Stimulated activated CD8-positive, alpha-beta memory T cell treated with anti-CD3 and anti-CD28 coated beads, Interleukin-12 subunit alpha, Interleukin-12 subunit beta, amount 100 ng/mL, for 24 hours (primary cell): ENCODE measurements at regions not wholly inside any gene's neighbourhood (a gene's known extent, or its start where the extent isn't known, plus 50 kb on each side); places are given as distances from the start of the nearest gene placed in this dataset.

Experiments
- DNase-seq: peaks from one replicate; pipeline ENCODE4 v3.0.0-alpha.2; 2020; ENCODE audit errors: extremely low read depth

DNA sequence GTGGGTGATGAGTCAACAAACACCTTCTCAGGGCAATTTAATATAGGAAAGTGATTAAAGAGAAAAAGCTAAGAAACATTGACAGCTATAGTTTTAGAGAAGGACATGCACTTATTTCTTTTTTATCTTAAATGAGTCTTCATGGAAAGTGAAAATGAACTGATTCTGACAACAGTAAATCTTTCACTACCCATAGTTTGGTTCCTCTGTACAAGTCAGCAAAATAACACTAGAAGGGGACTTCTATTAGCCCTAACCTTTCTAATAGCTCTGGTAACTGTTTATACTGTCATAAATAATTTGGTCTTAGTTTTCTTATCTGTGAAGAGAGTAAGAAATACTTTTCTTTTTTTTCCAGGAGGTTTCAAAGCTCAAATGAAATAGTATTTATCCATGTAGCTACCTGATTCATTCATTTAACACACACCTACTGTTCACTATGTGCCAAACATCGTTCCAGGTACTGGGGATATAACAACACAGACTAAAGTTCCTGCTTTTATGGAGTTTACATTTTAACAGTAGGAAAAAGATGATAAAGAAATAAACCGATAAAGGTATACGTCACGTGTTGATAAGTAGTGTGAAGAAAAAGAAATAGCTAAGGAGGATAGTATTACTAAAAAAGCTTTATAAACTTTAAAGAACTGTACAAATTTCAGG is 148.2 kb downstream of the PCSK1 start:
- DNase-seq = no peak

DNA sequence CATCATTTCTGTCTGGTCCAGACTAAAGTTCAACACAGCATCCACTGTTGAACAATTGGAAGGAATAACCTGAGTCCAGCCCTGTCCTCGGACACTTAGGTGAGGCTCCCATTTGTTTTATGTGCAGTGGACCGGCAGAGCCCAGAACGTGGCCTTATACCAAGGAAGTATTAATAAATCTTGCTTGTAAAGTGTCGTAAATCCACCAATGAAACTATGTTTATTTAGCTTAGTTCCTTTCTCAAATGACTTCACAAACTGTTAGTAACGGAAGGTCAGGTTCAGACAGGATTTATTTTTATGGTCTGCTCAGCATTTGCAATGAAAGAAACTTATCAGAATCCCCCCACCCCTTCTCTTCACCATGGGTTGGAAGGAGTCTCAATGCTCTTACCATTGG is 149.5 kb downstream of the PCSK1 start:
- no peak for DNase-seq

DNA sequence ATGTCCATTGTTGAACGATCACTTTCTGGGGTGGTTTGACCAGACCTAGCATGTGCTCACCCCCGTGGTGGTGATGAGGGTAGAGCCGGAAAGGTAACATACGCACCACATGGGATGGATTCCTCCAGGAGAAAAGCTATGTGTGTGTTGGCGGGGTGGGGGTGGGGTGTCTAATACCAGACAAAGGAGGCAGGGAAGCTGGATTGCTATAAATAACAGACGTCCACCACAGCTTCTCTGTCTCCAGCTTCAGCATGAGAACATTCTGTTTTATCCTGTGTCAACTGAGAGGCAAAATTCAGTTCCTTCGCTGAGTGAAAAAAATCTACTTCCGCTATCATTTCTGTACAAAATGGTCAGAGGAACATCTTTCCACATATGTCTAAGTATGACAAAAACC is 151.0 kb downstream of the PCSK1 start:
- no peak for DNase-seq

DNA sequence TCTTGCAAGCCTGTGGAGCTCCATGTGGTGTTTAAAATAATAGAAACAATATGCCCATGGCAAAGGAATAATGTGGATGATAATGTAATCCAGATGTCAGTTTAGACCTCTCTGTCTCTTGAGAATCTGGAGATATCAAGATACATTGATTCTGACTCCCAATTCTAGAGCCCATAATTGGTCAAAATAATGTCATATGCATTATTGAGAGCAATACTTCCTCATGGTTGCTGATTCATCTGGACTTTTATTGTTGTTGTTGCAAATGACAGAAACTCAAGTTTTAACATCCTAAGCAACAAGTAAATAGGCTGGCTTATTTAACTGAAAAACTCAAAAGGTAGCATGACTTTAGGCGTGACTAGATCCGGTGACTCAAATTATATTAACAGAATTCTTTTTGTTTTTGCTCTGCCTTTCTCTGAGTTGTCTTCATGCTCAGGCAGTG is 152.1 kb downstream of the PCSK1 start:
- DNase-seq = no peak

DNA sequence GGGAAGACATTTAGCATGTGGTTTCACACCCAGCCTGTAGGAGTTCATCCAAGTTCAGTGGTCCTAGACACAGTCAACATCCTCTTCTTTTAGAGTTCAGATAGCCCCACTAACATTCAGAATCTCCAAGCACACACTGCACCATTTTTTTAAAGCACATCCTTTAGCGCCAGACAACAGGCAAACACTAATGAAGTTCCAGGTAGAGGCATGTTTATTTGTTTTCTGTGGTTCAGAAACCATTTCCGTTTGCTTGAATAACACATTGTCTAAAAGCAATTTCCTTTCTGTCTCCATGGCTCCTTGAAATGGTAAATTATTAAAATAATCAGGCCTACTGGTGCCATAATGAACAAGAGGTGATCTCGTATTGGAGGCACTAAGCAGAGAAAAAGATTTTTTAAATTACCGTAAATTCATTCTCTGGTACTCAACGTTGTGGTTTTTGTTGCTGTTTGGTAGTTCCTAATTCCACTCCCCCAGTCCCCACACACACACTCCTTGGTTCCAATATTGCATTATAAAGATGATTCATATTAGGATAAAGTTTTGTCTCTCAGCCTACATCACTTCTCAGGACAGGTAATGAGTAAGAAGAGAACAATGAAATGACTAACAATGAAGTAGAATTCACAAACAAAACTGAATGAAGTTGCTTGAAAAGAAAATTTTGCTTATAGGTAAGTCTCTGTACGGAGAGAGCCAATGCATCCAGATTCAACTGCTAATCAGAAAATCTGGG is 153.1 kb downstream of the PCSK1 start:
- no peak for DNase-seq

DNA sequence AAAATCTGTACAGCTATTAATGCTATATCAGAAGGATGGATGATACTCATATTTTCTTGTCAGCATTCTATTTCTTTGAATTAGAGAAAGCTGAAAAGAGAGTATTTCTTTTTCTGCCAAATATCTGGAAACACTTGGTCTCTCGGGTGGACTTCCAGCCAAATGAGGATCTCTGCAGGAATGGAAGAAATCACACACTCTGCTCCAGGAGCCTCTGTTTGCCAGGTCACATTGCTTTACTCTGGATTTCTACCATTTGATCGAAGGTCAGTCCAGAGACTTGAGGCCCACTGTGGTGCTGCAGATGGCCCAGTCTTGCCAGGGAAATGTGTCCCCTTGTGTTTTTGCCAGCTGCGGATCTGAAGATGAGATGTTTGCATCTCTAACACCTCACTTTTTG is 154.1 kb downstream of the PCSK1 start:
- no peak for DNase-seq

DNA sequence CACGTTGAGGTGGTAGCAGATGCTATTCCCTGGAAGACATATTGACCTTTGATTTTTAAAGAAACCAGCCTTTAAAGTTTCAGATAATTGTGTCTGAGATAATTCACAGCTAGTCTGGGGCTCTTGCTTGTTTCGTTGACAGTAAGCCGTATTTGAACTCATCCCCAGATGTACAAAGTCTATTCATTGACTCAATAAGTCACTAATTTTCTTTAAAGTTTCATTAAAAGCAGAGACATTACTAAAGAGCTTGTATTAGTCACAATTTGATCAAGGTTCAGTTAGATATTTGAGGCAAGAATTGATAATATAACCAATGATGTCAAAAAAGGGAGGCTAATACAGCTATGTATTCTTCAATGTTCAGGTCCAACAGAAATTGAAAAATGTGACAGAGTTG is 158.0 kb downstream of the PCSK1 start:
- DNase-seq = no peak

DNA sequence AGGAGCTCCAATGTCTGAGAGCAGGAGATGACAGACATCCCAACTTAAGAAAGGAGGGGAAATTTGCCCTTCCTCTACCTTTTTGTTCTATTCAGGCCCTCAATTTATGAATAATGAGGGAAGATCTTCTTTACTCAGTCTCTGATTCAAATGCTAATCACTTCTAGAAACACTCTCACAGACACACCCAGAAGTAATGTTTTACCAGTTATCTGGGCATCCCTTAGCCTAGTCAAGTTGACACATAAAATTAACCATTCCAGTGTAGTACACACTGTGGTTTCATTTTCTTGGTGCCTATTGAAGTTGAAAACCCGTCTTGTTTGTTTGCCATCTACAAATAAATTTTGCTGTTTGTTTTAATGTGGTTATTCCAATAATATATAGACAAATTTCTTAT is 167.6 kb downstream of the PCSK1 start:
- DNase-seq = no peak

DNA sequence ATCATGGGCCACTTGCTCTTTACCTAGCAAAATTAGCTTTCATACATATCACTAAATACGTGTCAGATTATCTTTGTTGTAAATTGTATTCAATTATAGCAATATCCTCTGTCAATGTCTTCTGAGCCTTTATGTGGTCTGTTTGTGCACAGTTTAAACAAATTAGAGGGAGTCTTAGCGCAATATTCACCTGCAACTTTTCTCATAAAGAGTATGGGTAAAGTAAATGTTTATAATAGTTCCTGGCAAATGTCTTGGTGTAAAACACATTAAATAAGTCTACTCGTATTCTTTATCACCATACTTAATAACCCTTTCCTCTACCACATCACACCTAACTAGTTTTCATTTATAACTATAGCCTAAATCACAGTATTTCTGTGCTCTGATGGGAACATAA is 169.0 kb downstream of the PCSK1 start:
- no peak for DNase-seq

DNA sequence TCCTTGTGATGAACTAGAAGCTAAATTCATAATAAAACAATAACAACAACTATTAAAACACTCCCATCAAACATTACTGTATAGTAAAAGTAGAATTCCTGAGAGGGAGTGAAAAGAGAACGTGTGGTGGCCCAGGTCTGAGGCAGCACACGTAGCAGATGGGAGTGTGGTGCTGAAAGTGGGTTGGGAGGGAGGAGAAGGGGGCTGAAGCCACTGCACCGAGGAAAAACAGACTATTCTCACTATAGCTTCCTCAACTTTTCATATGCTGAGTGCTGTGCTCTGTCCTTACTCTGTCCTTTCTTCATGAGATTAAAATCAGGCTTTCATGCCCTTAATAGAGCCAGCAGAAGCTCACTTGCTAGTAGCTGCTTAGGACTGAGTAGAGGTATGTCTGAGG is 170.9 kb downstream of the PCSK1 start:
- DNase-seq = no peak

DNA sequence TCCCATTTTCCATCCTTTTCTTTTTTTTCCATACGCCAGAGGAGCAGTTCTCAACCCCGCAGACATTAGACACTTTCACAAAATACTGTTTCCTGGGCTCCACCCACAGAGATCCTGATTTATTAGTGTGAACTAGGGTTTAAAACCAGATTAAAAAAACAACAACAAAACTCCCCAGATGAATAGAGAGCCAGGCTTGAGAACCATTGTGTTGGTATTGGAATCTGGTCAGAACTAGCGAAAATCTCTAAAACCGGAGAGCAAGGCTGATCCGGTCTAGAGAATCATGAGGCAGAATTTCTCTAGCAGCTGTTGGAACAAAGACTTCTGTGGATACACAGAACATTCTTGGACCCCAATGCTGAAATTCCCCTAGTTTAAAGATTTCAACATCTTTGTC is 173.0 kb downstream of the PCSK1 start:
- DNase-seq = no peak

DNA sequence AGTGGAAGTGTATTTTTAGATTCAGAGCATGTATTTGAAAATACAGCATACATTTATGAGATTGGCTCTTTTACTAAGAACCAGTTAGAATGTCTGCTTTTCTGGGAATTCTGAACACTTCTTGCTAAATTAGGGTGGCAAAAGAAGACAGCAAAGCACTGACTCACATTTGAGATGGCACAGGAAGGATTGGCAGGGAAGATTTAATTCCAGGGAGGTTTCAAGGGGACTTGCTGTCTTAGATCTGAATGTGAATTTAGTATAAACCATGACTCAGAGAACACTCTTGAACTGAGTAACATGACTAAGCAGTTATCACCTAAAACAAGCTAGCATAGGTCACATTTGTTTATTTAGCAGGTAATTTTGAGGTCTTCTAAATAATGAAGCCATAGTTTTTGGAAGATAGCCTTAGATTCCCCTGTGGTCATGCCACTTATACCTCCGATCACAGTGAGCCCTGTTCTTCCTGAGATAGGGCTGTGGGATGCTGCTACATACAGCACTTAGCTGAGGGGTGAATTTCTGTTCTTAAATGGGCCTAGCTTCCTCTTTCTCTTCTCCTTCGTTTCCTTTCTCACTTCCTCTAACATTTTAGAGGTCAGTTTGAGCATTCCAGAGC is 173.8 kb downstream of the PCSK1 start:
- DNase-seq = no peak

DNA sequence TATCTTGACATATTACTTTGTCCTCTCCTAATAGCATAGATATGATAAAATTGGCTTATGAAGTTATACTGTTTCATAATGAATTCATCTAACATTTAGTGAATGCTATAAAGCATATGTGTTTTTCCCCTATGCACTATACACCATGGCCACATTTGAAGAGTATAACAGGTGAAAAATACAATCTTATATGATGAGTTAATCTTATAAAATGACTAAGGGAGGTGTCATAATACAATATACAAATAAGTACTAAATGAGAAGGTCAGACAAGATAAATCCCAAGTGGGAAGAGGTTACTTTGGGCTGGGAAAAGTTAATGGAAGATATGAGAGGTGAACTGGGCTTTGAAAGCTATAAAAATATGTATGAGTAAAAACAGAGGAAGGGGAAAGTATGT is 174.4 kb downstream of the PCSK1 start:
- DNase-seq = no peak

DNA sequence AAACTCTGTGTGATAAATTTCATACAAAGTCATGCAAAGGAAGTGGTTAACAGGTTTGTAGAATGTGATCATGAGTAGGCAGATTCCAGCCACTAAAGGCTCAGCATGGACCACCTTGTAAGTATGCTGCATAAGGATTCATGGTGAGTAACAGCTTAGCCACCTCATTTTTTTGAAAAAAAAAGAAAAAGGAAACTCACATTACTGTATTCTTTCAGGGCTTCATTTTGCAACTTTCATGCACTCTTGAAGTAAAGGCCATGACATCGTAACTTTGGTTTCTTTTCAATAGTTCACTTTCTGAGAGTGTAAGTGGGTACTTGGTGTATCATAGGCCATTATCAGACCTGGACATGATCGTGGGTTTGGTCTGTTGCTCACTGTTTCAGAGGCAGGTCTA is 175.1 kb downstream of the PCSK1 start:
- DNase-seq = no peak

DNA sequence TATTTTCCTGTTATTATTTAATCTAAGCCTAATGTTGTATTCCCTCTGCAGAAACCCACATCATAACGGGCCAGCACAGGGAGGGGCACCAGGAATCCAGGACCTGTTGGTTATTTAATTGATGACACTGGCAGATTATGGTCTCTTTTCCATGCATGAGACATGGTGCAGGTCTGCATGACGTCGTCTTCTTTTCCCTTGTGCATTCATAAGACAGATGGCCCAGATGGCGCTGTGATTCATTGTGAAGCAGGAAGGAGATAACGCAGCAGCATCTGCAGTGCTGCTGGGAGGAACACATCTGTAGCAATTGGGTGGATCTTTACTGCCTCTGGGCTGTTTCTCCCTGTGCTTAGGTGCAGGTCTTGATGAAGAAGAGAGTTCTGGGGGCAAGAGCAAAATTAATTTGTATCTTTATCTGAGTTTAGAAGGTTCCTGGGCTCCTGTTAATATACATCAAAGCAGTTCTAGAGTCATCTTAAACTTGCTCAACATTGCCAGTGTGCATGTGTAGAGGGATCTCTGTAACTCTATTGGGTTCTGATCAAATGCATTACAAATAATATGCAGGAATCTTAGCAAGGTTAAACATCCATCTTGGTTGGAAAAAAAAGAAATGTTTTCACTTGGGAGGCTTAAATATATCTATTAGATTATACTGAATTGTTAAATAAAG is 176.1 kb downstream of the PCSK1 start:
- DNase-seq = no peak

DNA sequence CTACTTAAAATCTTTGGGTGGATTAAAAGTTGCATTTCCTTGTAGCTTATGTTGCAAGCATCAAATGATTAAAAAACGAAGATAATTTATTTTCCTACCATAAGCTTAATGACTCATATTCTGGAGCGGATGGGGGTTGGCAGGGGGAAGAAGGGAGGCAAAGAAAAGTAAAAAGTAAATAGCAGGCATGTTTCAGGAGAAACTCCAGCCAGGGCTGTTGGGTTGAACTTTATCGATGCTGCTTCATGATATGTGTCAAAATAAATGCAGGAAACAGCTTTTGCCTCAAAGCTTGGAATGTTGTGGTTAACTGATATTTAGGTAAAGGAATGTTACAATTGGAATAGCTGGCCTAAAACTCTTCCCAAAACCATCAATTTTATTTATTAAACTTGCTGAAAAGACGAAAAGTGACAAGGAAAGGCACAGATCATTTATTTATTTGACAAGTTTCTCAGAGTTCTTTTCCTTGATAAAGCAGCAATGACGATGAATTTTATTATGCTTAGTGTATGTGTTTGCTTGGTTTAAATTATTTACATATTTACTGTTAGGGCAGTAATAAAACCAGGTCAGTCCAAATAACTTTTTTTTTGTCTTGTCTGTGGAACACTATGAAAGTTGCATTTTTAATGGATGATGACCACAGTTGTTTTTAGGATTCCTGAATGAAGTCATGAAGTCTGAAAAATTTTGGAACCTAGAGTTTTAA is 177.9 kb downstream of the PCSK1 start:
- DNase-seq = no peak

DNA sequence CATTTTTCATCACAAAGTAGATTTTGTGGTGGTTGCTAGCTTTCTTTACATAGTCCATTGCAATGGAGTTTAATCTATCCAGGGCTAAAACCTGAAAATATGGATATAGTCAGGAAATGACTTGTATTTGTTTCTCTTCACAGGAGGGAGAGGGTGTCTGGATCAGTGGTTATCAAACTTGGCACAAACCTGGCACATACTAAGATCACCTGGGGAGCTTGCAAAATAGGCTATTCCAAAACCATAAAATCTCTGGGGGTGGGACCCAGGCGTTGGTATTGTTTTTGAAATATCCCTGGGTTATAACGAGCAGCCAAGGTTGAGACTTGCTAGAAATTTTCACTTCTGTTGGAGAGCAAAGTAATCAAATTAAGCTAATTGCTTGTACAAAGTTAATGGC is 179.9 kb downstream of the PCSK1 start:
- no peak for DNase-seq

DNA sequence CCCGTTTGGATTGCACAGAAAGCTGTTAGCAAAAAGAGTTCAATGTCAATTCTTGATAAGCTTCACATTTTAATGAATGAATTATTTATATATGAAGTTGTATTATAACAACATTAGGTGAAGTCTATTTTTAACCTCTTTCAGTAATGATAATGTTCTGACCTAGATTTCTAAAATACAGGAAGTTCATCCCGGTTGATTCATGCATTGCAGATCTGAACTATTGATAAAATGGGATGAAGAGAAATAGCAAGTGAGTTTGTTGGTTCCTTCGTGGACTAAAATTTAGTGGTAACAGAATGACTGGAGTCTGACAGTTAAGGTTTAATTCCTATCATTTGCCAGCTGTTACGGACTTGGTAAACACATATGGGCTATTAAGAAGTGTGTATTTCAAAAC is 180.5 kb downstream of the PCSK1 start:
- DNase-seq = no peak

DNA sequence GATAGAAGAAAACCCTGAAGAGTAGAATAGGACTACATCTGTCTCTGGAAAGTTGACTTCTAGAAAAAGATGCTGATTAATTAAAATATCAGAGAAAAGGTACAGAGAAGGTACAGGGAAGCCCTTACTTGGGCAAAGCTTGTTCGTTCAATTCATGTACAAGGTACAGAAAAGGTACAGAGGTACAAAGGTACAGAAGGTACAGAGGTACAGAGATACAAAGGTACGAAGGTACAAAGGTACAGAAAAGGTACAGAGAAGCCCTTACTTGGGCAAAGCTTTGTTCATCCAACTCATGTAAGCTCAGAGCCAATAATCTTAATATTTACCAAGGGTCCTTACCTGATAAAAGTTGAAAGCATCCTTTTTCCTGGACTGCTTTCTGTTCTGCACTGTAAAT is 182.3 kb downstream of the PCSK1 start:
- no peak for DNase-seq

DNA sequence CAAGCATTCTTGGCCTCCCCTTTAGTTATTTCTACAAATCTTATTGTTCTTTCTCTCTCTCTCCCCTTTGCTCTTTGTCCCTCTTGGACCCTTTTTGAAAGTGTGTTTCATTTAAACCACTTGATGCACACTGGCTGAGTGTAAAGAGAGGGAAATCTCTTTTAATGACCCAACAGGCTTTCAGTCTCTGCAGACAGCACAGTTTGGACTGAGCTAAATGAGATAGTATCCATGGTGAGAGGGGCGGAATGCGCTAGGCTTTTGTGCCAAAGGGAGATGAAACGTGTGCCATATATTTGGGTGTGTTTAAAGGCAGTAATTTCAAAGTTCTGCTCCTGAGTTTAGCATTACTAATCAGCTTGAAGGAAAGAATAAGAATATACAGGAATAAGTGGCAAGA is 184.9 kb downstream of the PCSK1 start:
- no peak for DNase-seq

DNA sequence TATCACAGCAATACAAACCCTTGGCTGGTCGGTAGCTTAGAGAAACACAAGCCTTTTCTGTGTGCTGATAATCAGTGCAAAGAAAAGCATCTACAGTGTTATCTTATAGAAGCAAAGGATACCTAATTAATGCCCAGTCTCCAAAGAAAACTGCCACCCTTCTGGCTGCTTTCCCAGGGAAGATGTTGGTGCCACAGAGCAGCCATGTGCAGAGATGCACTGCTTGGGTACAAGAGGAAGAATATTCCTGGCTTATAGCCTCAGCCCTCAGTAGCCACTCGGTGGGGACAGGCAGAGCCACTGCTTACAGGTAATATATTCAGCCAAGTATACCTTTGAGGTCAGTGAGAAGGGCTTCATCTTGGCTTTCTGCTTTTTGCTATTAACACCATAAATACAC is 185.3 kb downstream of the PCSK1 start:
- no peak for DNase-seq

DNA sequence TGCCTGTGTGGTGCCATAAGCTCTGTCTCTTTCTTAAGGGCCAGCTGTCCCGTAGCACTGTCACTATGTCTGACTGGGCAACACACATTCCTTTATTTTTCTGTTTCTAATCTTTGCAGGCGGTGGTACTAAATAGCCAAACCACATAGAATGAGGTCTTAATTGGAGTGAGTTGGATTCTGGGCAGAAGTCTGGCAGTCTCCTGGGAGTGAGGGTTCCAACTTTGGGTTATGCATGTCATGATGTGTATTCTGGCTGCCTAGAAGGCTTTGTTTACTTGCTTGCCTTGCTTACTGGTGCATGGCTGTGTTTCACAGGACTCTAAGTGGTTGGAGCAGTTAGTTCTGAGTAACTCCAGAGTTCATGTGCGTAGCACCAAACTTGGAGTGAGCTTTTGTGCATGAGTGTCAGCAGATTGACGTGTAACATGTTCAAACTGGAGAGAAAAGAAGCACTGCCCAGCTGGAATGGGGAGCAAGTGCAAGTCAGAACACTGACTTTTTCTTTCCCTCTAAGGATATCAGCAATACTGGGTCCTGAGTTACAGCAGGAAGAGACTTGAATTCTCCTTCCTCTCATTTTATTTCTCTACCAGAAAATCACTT is 185.8 kb downstream of the PCSK1 start:
- DNase-seq = no peak
